NCI-H2171 treated with DMSO at 0.1 percent for 48 hours (cell line): ENCODE measurements at regions not wholly inside any gene's neighbourhood (a gene's known extent, or its start where the extent isn't known, plus 50 kb on each side); places are given as distances from the start of the nearest gene placed in this dataset.

Experiments used
- DNase-seq: peaks from one replicate; lab custom pipeline; 2025; lab: John Stamatoyannopoulos, UW

GRCh38 chr3:31050296-31050695 is 155.8 kb upstream of the GADL1 start:
- DNase-seq = no peak

DNA sequence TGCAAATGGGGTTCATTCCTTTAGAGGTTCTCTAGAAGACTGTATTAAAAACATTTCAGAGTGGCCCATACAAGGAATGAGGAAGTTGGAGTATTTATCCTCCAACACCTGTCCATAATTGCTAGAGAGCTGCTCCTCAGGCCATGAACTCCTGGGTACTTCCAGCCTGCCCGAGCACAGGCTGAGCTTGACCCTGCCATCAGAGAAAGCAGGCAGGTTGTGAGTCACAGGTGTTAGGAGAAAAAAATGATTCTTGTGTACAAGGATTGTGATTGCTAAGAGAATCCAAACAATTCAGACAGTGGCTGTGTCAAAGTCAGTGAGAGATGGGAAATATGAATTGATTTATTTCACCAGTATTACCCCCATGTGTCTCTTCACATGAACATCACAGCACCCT is 156.8 kb upstream of the GADL1 start:
- no peak for DNase-seq

DNA sequence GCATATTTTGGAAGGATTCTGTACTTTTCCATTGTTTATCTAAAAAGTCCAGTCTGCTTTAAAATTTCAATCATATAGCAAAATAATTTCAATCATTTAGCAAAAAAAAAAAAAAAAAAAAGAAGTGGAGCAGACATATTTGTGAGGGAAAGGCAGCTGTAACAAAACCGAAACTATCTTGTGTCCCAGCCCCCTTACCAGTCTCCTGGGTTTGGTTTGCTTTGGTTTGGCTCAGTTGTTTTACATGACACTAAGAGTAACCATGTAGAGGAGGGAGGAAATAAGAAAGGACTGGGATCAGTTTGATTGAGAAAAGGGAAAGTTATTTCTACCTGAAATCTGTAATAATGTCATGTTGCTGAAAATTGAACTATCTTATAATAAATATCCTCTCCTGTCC is 158.8 kb upstream of the GADL1 start:
- DNase-seq = no peak

DNA sequence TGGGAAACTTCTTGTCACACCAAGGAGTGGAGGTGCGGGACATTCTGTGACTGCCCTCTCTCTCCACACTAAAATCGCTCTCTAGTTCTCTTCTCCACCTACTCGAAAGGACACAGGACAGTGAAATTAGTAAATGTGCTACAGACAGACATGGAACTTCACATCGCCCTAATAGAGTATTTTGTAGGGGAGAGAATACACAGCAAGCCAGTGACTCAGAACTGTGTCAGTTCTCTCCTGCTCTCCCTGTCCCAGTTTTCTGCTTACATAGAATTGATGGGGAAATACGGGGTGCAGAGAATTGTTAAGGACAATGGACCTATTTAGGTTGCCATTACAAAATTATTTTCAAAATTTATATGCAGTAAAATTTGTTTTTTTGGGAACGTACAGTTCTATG is 159.6 kb upstream of the GADL1 start:
- no peak for DNase-seq

DNA sequence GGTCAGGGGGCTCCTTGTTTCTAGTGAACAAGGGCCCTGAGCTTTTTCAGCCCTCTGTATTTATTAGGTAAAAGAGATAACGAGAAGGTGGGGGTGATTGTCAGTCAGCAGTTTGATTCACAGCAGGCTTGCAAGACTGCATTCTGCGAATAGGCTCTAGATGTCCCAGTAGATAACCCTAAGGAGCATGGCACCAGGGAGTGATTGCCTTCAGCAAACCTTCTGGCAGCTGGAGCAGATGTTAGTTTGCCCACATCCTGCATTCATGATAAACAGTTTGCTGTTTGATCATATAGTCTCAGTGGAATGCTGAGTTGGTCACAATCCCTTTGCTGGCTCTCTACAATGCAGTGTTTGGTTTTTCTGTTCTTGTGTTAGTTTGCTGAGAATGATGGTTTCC is 161.3 kb upstream of the GADL1 start:
- no peak for DNase-seq

DNA sequence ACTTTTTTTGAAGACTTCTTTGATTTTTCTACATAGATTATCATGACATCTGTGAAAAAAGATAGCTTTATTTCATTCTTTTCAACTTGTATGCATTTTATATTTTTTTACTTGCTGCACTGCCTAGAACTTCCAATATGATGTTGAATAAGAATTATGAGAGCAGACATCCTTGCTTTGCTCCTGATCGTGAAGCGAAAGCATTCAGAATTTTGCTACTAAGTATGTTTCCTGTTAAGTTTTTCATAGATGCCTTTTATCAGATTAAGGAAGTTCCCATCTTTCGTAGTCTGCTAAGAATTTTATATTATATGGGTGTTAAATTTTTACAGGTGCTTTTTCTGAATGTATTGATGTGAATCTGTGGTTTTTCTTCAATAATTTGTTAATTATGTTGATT is 163.4 kb upstream of the GADL1 start:
- no peak for DNase-seq

- DNase-seq = no peak
These were observed 169.6 kb upstream of the GADL1 start for GRCh38 chr3:31064021-31064420.

- DNase-seq = no peak
These were observed 171.3 kb upstream of the GADL1 start for GRCh38 chr3:31065765-31066164.

DNA sequence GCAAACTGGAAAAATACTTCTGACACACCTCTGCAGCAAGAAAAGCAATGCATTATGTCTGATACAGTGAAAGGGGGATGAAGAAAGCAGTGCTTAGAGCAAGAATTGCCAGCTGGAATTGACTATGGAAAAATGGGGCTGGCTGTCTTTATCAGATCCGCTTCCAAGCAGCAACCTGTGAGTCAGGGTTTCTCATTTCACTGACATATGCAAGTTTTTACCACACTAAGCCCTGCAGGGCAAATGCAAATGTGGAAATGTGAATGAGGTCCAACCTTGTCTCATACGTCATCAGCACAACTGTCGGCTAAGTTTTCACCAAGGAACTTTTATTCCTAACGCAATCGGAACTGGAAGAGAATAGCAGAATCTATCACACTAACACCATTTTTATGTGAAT is 172.5 kb upstream of the GADL1 start:
- DNase-seq = no peak

GRCh38 chr3:31075471-31075870 is 181.0 kb upstream of the GADL1 start:
- DNase-seq = no peak

DNA sequence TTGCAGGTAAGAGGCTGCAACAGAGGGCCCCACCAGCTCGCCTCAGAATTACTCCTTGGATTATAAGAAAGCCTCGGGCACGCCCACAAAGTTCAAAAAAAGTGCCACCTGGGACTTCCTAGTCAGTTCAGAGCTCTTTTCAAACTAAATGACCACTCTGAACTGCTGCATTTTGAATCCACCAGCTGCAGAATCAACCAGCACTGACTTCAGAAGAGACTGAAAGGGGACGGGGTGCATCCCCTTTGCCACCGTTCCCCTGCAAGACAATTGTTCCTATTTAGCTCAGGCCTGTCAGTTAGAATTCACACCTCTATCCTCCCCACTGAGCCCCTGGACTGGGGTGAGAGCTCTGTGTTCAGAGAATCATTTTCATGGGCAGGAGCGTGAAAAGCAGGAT is 181.4 kb upstream of the GADL1 start:
- DNase-seq = no peak

- no peak for DNase-seq
These were observed 182.7 kb upstream of the GADL1 start for GRCh38 chr3:31077021-31077601.

GRCh38 chr3:31077826-31078225 is 183.4 kb upstream of the GADL1 start:
- DNase-seq = no peak

GRCh38 chr3:31079689-31080088 is 185.2 kb upstream of the GADL1 start:
- no peak for DNase-seq

DNA sequence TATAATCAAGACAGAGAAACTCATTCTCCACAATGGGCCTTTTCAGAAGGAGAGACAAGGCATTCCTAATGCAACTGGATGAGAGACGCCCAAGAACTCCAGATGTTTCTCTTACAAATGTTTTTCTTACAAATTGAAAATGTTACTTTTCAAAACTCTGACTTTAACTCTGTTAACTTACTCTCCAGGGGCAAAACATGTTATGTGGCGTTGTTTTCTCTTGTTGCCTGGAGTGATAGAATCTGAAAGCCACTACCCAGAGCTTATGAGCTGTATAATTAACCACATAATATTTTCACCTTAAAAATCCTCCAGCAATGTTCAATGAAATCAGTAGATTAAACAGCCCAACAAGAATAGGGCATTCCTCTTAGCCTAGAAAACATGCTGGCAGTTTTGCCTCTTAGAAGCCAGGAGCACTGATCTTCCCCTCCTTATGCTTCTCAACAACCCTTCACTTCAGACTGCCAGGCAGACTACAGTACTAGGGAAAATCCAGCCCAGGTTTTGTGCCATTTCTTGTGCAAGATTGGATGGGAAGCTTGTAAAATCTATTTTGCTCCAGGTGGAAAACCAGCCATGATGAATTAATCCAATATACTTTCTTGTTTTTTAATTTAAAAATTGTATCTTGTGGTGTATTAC is 186.7 kb upstream of the GADL1 start:
- no peak for DNase-seq

- no peak for DNase-seq
These were observed 191.7 kb upstream of the GADL1 start for GRCh38 chr3:31086148-31086547.

DNA sequence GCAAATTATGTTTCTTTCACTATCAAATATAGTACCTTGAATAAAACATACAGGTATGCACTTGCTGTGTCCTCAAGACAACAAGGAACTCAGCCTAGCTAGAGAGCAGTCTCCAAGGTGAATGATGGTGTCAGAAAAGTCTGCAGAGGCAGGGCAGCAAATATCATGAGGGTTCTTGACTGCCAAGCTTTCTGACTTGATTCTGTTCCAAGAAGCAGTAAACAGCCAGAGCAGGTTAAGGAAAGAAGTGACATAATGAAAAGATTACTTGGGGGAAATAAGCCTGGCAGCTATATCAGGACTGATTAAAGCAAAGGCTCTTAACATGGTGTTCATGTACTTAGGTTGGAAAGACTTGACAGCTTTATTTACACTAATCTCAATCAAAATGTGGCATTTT is 192.2 kb upstream of the GADL1 start:
- no peak for DNase-seq

GRCh38 chr3:31091748-31092147 is 197.3 kb upstream of the GADL1 start:
- no peak for DNase-seq

DNA sequence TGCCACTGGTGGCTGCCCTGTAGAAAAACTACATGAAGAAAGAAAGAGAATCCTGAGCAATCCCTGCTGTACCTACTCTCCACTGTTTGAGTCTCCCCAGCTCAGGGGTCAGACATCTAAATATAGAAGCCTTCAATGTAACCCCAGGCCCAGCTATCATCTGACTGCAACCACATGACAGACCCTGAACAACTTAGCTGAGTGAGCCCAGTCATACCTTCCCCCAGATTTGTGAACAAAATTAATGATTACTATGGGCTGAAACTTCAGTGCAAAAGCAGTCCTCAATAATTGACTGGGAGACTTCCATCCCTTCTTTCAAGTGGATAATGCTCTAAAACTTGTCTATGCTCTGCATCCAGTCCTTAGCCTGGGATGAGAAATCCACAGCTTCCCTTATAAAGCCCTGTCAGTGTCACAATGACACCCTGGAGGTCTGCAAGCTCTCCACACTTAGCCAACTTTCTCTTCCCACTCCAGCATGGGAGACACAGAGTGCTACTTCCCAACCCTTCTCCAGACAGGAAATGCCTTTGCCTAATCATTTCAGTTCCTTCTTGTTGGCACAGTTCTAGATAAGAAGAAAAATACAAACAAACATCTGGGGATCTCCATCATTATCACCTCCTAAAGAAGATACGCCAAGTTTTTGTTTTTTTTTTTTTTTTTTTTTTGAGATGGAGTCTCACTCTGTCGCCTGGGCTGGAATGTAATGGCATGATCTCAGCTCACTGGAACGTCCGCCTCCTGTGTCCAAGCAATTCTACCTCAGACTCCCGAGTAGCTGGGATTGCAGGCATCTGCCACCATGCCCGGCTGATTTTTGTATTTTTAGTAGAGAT is 198.5 kb upstream of the GADL1 start:
- no peak for DNase-seq

- DNase-seq = no peak
These were observed 199.1 kb upstream of the GADL1 start for GRCh38 chr3:31093606-31094005.

DNA sequence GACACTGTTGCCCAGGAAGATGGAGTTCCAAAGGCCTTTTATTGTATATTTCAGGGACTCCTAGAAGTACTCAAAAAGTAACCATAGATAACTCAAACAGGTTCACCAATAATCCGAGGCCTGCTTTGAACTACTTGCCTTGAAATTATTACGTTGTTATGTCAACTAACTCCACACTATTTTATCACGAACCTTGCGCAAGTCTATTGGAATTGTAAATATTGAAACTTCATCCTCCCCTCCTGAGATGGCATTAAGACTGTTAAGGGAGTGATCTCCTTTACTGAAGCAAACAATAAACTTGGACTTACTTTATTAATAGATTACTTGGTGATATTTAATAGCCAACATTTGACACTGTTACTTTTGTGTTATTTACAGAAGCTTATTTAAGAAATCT is 199.6 kb upstream of the GADL1 start:
- DNase-seq = no peak

DNA sequence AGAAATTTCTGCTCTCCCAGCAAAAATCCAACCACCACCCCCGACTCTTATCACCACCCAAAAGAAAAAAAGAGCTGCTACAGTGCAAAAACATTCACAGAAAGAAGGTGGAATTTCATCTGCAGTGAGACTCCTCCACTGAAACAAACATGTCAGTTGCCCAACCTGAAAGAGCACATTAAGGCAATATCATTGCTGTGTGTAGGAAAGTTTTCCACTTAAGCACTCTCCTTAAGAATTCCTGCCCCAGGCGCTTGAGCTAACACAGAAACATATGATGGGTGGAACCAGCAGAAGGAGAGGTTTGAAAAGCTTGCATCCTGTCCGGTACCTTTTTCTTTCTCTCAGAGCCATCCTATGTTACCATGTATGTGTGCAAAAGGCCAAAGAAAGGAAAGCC is 200.8 kb upstream of the GADL1 start:
- DNase-seq = no peak

DNA sequence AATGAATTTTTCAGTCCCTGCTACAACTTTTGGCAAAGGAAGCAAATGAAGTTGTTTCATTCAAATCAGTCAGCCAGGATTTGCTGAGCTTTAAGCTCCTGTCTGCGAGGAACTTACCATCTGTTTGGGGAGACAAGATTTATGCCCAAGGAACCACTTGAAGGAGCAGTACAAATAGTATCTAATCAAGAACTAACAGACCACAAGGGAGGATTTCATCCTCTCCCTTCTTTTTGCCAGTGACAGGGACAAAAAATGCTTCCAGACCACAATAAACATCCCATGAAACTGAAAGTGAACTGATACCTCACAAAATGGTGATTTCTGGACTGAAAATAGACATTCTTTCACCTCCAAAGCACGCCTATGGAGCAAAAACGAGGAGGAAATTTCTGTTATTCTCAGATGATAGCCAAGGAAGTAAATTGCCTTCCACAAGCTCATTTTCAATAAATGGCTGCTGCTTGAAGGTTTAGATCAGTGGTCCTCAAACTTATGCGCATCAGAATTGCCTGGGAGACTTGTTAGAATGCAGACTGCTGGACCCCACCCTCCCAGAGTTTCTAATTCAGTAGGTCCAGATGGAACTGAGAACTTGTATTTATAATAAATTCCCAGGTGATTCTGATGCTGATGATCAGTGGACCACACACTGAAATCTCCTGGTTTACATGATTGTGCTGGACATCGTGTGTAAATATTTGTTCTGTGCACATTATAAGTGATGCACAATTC is 202.4 kb upstream of the GADL1 start:
- DNase-seq = no peak
